ENCODE measurements at regions not wholly inside any gene's neighbourhood (a gene's known extent, or its start where the extent isn't known, plus 50 kb on each side); places are given as distances from the start of the nearest gene placed in this dataset.

GRCh38 chr4:79057772-79058171 lies 118.5 kb upstream of the PAQR3 start:
- Histone ChIP-seq H3K27me3 (replicated peaks in 1 of 7) (no peaks in the 10 kb centered on the region), H3K4me3 (no peak overlapping the region), H3K27ac (no peak overlapping the region), H3K36me3 (no peaks in the 10 kb centered on the region), H3K9me3 (no peaks in the 10 kb centered on the region), H3K4me1 (no peaks in the 10 kb centered on the region)
- no peak for DNase-seq
- intact Hi-C loops (cut with DNase I; ENCODE audit: low total_unique reads) = no loop called here
- 73 to 84% (median 78%) methylated on average over 2 of the region's 2 CpGs for WGBS, 5 donors
- TF ChIP-seq POLR2A (IDR thresholded peaks at IDR 0.05) = no peak
- TF ChIP-seq POLR2AphosphoS5 (IDR thresholded peaks at IDR 0.05) = no peak
- TF ChIP-seq CTCF (IDR thresholded peaks at IDR 0.05 in 8 of 11, conservative IDR thresholded peaks at IDR 0.05 in 3 of 11) = no peak

- no peak overlapping the region for H3K4me3 ChIP-seq
- no peak overlapping the region for H3K27ac ChIP-seq
- TF ChIP-seq CTCF (IDR thresholded peaks at IDR 0.05 in 8 of 11, conservative IDR thresholded peaks at IDR 0.05 in 3 of 11) = no peak
- no peak for TF ChIP-seq POLR2AphosphoS5 (IDR thresholded peaks at IDR 0.05)
- no peak for TF ChIP-seq POLR2A (IDR thresholded peaks at IDR 0.05)
- H3K36me3 ChIP-seq = no peaks in the 10 kb centered on the region
- intact Hi-C loops (cut with DNase I; ENCODE audit: low total_unique reads) = no loop called here
- H3K27me3 ChIP-seq (replicated peaks in 1 of 7) = no peaks in the 10 kb centered on the region
- no peaks in the 10 kb centered on the region for H3K4me1 ChIP-seq
- no peaks in the 10 kb centered on the region for H3K9me3 ChIP-seq
- DNase-seq = no peak
Observed at GRCh38 chr4:79053754-79054153, 114.5 kb upstream of the PAQR3 start.

GRCh38 chr4:79050541-79050880 lies 111.3 kb upstream of the PAQR3 start:
- Histone ChIP-seq H3K27ac (no peak overlapping the region), H3K4me1 (no peaks in the 10 kb centered on the region), H3K36me3 (no peaks in the 10 kb centered on the region), H3K27me3 (replicated peaks in 1 of 7) (no peaks in the 10 kb centered on the region), H3K4me3 (no peak overlapping the region), H3K9me3 (no peaks in the 10 kb centered on the region)
- WGBS, 5 donors = 84 to 95% (median 86%) methylated on average over 6 of the region's 6 CpGs
- intact Hi-C loops (cut with DNase I; ENCODE audit: low total_unique reads) = no loop called here
- no peak for DNase-seq
- no peak for TF ChIP-seq POLR2A (IDR thresholded peaks at IDR 0.05)

GRCh38 chr4:79049840-79050540 lies 110.8 kb upstream of the PAQR3 start:
- H3K27ac ChIP-seq = no peak overlapping the region
- no peaks in the 10 kb centered on the region for H3K36me3 ChIP-seq
- TF ChIP-seq CTCF (IDR thresholded peaks at IDR 0.05 in 8 of 11, conservative IDR thresholded peaks at IDR 0.05 in 3 of 11) (no peak), POLR2AphosphoS5 (IDR thresholded peaks at IDR 0.05) (no peak), POLR2A (IDR thresholded peaks at IDR 0.05) (no peak)
- H3K27me3 ChIP-seq (replicated peaks in 1 of 7) = no peaks in the 10 kb centered on the region
- no peaks in the 10 kb centered on the region for H3K4me1 ChIP-seq
- intact Hi-C loops (cut with DNase I; ENCODE audit: low total_unique reads) = no loop called here
- H3K9me3 ChIP-seq = no peaks in the 10 kb centered on the region
- no peak overlapping the region for H3K4me3 ChIP-seq
- WGBS, 5 donors = 92 to 93% (median 93%) methylated on average over 27 of the region's 27 CpGs
- DNase-seq = no peak

- intact Hi-C loops (cut with DNase I; ENCODE audit: low total_unique reads) = no loop called here
- Histone ChIP-seq H3K9me3 (no peaks in the 10 kb centered on the region), H3K4me1 (no peaks in the 10 kb centered on the region), H3K27ac (no peak overlapping the region), H3K36me3 (no peaks in the 10 kb centered on the region), H3K4me3 (no peak overlapping the region), H3K27me3 (replicated peaks in 1 of 7) (no peaks in the 10 kb centered on the region)
- no peak for DNase-seq
- TF ChIP-seq POLR2A (IDR thresholded peaks at IDR 0.05) = no peak
- TF ChIP-seq CTCF (IDR thresholded peaks at IDR 0.05 in 8 of 11, conservative IDR thresholded peaks at IDR 0.05 in 3 of 11) = no peak
- no peak for TF ChIP-seq POLR2AphosphoS5 (IDR thresholded peaks at IDR 0.05)
- WGBS, 5 donors = 65 to 79% (median 76%) methylated on average over 4 of the region's 4 CpGs
Observed at GRCh38 chr4:79048878-79049277, 109.6 kb upstream of the PAQR3 start.
